PC-9 (cell line): ENCODE measurements at regions not wholly inside any gene's neighbourhood (a gene's known extent, or its start where the extent isn't known, plus 50 kb on each side); places are given as distances from the start of the nearest gene placed in this dataset.

Source experiments
- BruUV-seq: library from RNA; stranded (reverse); fragments of 400-500 nt; replicated peaks from 2 replicates; lab custom pipeline; 2021; lab: Mats Ljungman, UMichigan
- CTCF ChIA-PET: fragments of 300-600 bp; sonication (Branson Sonifier 250); formaldehyde crosslinking; loops from one replicate; lab custom pipeline; 2022; ENCODE audit warnings: antibody characterized with exemption; lab: Charles Lee
- POLR2A ChIA-PET: fragments of 300-600 bp; sonication (Branson Sonifier 250); formaldehyde crosslinking; loops from one replicate; lab custom pipeline; 2022; ENCODE audit warnings: antibody characterized with exemption; ENCODE audit not compliant: unreplicated experiment; lab: Charles Lee
- DNase-seq, 2 experiments: peaks; one replicate each; pipeline versions ENCODE4 v3.0.0 to v3.0.0-alpha.2; 2015 to 2022; ENCODE audit warnings: mixed read lengths in 1 of 2
- H2AFZ ChIP-seq: fragments of 200-600 bp; sonication (generic); 2 replicates; pipeline ENCODE4 v1.8.1; 2017; ENCODE audit warnings: antibody characterized with exemption
- H3F3A ChIP-seq: fragments of 200-600 bp; sonication (generic); 2 replicates; pipeline ENCODE4 v1.8.1; 2017; ENCODE audit warnings: antibody characterized with exemption, mild to moderate bottlenecking, low read depth; ENCODE audit not compliant: insufficient read depth
- H3K27ac ChIP-seq: fragments of 200-600 bp; sonication (generic); 2 replicates; pipeline ENCODE4 v1.6.1; 2016; ENCODE audit warnings: mixed run types
- H3K27me3 ChIP-seq: fragments of 200-600 bp; sonication (generic); 2 replicates; pipeline ENCODE4 v1.6.1; 2016; ENCODE audit warnings: low read depth, mixed run types; ENCODE audit not compliant: insufficient read depth
- H3K36me3 ChIP-seq: fragments of 200-600 bp; sonication (generic); 2 replicates; pipeline ENCODE4 v1.6.1; 2016; ENCODE audit warnings: low read depth, mixed run types
- H3K4me1 ChIP-seq: fragments of 200-600 bp; sonication (generic); replicated peaks from 2 replicates; pipeline ENCODE4 v1.6.1; 2016; ENCODE audit warnings: mixed run types; ENCODE audit not compliant: insufficient read depth
- H3K4me2 ChIP-seq: fragments of 200-600 bp; sonication (generic); 2 replicates; pipeline ENCODE4 v1.6.1; 2017; ENCODE audit warnings: mixed run types
- H3K4me3 ChIP-seq: fragments of 200-600 bp; sonication (generic); 2 replicates; pipeline ENCODE4 v1.6.1; 2016; ENCODE audit warnings: mixed run types
- H3K79me2 ChIP-seq: fragments of 200-600 bp; sonication (generic); 2 replicates; pipeline ENCODE4 v1.6.1; 2017; ENCODE audit warnings: low read depth, mixed run types
- H3K9me2 ChIP-seq: fragments of 200-600 bp; sonication (generic); 2 replicates; pipeline ENCODE4 v1.8.1; 2017; ENCODE audit warnings: mild to moderate bottlenecking; ENCODE audit not compliant: insufficient read depth
- H3K9me3 ChIP-seq: fragments of 200-600 bp; sonication (generic); 2 replicates; pipeline ENCODE4 v1.8.1; 2016; ENCODE audit warnings: low read depth; ENCODE audit not compliant: insufficient read depth
- H4K20me1 ChIP-seq: fragments of 200-600 bp; sonication (generic); 2 replicates; pipeline ENCODE4 v1.8.1; 2017; ENCODE audit not compliant: insufficient read depth
- EZH2 ChIP-seq: fragments of 200-600 bp; sonication (generic); IDR thresholded peaks from 2 replicates; pipeline ENCODE4 v1.8.0; 2017; ENCODE audit warnings: antibody characterized with exemption, low read depth
- intact Hi-C: fragments of 100-400 bp; cut with micrococcal nuclease; formaldehyde crosslinking; loops from one replicate; pipeline ENCODE4 v1.10.0; 2022; ENCODE audit not compliant: unreplicated experiment
- TF ChIP-seq, protein P1 (sequence below): fragments of 200-600 bp; sonication (generic); conservative IDR thresholded peaks from 2 replicates; pipeline ENCODE4 v1.6.1; 2017; ENCODE audit warnings: mixed run types, antibody characterized with exemption, mild to moderate bottlenecking, moderate library complexity

GRCh38 chrX:100120956-100121355 lies 289.1 kb downstream of the PCDH19 start:
- no peak for DNase-seq
- no peaks in the 10 kb centered on the region for H4K20me1 ChIP-seq
- BruUV-seq: no TSS peak
- POLR2A ChIA-PET: no interaction called here
- H2AFZ ChIP-seq: no peak overlapping the region
- no peaks in the 10 kb centered on the region for H3K27me3 ChIP-seq
- H3K4me2 ChIP-seq: no peak overlapping the region
- intact Hi-C loops: no loop called here
- no peaks in the 10 kb centered on the region for H3K36me3 ChIP-seq
- CTCF ChIA-PET: no interaction called here
- H3K4me1 ChIP-seq: no peaks in the 10 kb centered on the region
- H3K9me2 ChIP-seq: no peaks in the 10 kb centered on the region
- H3K4me3 ChIP-seq: no peak overlapping the region
- H3K79me2 ChIP-seq: no peaks in the 10 kb centered on the region
- no peaks in the 10 kb centered on the region for H3F3A ChIP-seq
- H3K9me3 ChIP-seq: no peaks in the 10 kb centered on the region
- H3K27ac ChIP-seq: no peak overlapping the region
- no peak for TF ChIP-seq EZH2
- TF ChIP-seq, protein P1, sequence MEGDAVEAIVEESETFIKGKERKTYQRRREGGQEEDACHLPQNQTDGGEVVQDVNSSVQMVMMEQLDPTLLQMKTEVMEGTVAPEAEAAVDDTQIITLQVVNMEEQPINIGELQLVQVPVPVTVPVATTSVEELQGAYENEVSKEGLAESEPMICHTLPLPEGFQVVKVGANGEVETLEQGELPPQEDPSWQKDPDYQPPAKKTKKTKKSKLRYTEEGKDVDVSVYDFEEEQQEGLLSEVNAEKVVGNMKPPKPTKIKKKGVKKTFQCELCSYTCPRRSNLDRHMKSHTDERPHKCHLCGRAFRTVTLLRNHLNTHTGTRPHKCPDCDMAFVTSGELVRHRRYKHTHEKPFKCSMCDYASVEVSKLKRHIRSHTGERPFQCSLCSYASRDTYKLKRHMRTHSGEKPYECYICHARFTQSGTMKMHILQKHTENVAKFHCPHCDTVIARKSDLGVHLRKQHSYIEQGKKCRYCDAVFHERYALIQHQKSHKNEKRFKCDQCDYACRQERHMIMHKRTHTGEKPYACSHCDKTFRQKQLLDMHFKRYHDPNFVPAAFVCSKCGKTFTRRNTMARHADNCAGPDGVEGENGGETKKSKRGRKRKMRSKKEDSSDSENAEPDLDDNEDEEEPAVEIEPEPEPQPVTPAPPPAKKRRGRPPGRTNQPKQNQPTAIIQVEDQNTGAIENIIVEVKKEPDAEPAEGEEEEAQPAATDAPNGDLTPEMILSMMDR: no peak

GRCh38 chrX:100098660-100099375 lies 311.3 kb downstream of the PCDH19 start:
- Histone ChIP-seq H3K4me3 (no peak overlapping the region), H3K79me2 (no peaks in the 10 kb centered on the region), H2AFZ (no peak overlapping the region), H3K27ac (no peak overlapping the region), H3K4me1 (no peaks in the 10 kb centered on the region), H4K20me1 (no peaks in the 10 kb centered on the region), H3K27me3 (no peaks in the 10 kb centered on the region), H3F3A (no peaks in the 10 kb centered on the region), H3K36me3 (no peaks in the 10 kb centered on the region), H3K4me2 (no peak overlapping the region), H3K9me2 (no peaks in the 10 kb centered on the region), H3K9me3 (no peaks in the 10 kb centered on the region)
- intact Hi-C loops: loop anchor here (10.0 kb wide), 1 partner anchor 914 kb away; no protein-coding TSS in a partner anchor
- POLR2A ChIA-PET: no interaction called here
- CTCF ChIA-PET: no interaction called here
- BruUV-seq: no TSS peak
- TF ChIP-seq, protein P1: no peak
- no peak for TF ChIP-seq EZH2
- no peak for DNase-seq

DNA sequence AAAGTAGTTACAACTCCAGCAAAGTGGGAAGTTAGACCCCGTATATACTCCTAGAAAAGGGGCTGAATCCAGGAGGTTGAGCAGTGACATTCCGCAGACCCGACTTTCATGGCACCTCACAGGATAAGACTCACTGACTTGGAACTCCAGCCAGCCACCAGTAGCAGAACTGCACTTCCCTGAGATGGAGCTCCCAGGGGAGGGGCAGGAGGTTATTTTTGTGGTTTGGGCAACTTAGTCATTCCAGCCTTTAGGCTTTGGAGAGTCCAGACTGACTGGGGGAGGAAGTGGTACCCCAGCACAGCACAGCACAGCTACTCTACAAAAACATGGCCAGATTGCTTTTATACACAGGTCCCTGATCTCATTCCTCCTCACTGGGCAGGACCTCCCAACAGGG lies 319.1 kb downstream of the PCDH19 start:
- H3K4me2 ChIP-seq: no peak overlapping the region
- no TSS peak for BruUV-seq

More for the DNA sequence above, 319.1 kb downstream of the PCDH19 start:
- POLR2A ChIA-PET: no interaction called here
- Histone ChIP-seq H3K4me3 (no peak overlapping the region), H3K9me3 (no peaks in the 10 kb centered on the region), H3K27ac (no peak overlapping the region), H3K27me3 (no peaks in the 10 kb centered on the region), H3K36me3 (no peaks in the 10 kb centered on the region), H3F3A (no peaks in the 10 kb centered on the region), H2AFZ (no peak overlapping the region), H4K20me1 (no peaks in the 10 kb centered on the region), H3K4me1 (no peaks in the 10 kb centered on the region), H3K9me2 (no peaks in the 10 kb centered on the region), H3K79me2 (no peaks in the 10 kb centered on the region)
- CTCF ChIA-PET: no interaction called here
- intact Hi-C loops: loop anchor here (10.0 kb wide), 1 partner anchor 906 kb away; no protein-coding TSS in a partner anchor
- no peak for TF ChIP-seq EZH2
- TF ChIP-seq, protein P1: no peak
- no peak for DNase-seq
